MM.1S (cell line): ENCODE measurements at regions not wholly inside any gene's neighbourhood (a gene's known extent, or its start where the extent isn't known, plus 50 kb on each side); places are given as distances from the start of the nearest gene placed in this dataset.

ENCODE experiments used
- EZH2phosphoT487 ChIP-seq: fragments of 300-600 bp; sonication (generic); IDR thresholded peaks from 2 replicates; pipeline ENCODE4 v1.6.1; 2018; ENCODE audit warnings: antibody characterized with exemption, low read length
- TF ChIP-seq, protein P1 (sequence below): fragments of 300-600 bp; sonication (generic); IDR thresholded peaks from 2 replicates; pipeline ENCODE4 v1.5.1; 2016; ENCODE audit warnings: antibody characterized with exemption, low read length, mixed read lengths

- TF ChIP-seq, protein P1, sequence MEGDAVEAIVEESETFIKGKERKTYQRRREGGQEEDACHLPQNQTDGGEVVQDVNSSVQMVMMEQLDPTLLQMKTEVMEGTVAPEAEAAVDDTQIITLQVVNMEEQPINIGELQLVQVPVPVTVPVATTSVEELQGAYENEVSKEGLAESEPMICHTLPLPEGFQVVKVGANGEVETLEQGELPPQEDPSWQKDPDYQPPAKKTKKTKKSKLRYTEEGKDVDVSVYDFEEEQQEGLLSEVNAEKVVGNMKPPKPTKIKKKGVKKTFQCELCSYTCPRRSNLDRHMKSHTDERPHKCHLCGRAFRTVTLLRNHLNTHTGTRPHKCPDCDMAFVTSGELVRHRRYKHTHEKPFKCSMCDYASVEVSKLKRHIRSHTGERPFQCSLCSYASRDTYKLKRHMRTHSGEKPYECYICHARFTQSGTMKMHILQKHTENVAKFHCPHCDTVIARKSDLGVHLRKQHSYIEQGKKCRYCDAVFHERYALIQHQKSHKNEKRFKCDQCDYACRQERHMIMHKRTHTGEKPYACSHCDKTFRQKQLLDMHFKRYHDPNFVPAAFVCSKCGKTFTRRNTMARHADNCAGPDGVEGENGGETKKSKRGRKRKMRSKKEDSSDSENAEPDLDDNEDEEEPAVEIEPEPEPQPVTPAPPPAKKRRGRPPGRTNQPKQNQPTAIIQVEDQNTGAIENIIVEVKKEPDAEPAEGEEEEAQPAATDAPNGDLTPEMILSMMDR, result no peak
- TF ChIP-seq EZH2phosphoT487, result no peak
These were observed 275.3 kb upstream of the FGF13 start for GRCh38 chrX:138986866-138987265.
